Duodenal mucosa (tissue), 2 donors: ENCODE measurements at regions not wholly inside any gene's neighbourhood (a gene's known extent, or its start where the extent isn't known, plus 50 kb on each side); places are given as distances from the start of the nearest gene placed in this dataset.

Source experiments
- H3K27ac ChIP-seq: one replicate; pipeline ENCODE4 v1.7.0; 2013; ENCODE audit warnings: low read depth, low read length
- H3K27me3 ChIP-seq, 2 donors: one replicate each; pipeline ENCODE4 v1.7.0; 2013; ENCODE audit warnings: low read length in 2 of 2, control low read depth in 1 of 2; ENCODE audit not compliant: insufficient read depth in 2 of 2, control insufficient read depth in 1 of 2
- H3K36me3 ChIP-seq, 2 donors: one replicate each; pipeline ENCODE4 v1.7.0; 2013; ENCODE audit warnings: low read length in 2 of 2, control low read depth in 1 of 2; ENCODE audit not compliant: insufficient read depth in 2 of 2, control insufficient read depth in 1 of 2
- H3K4me1 ChIP-seq, 2 donors: one replicate each; pipeline ENCODE4 v1.7.0; 2013; ENCODE audit warnings: low read length in 2 of 2, control low read depth in 1 of 2; ENCODE audit not compliant: insufficient read depth in 2 of 2, control insufficient read depth in 1 of 2
- H3K4me3 ChIP-seq, 2 donors: one replicate each; pipeline ENCODE4 v1.7.0; 2013; ENCODE audit warnings: low read length in 2 of 2, low read depth in 1 of 2
- H3K9ac ChIP-seq, 2 donors: one replicate each; pipeline ENCODE4 v1.7.0; 2013; ENCODE audit warnings: low read length in 2 of 2, low read depth in 1 of 2
- H3K9me3 ChIP-seq, 2 donors: one replicate each; pipeline ENCODE4 v1.7.0; 2013; ENCODE audit warnings: low read length in 2 of 2, control low read depth in 1 of 2; ENCODE audit not compliant: control insufficient read depth in 1 of 2

DNA sequence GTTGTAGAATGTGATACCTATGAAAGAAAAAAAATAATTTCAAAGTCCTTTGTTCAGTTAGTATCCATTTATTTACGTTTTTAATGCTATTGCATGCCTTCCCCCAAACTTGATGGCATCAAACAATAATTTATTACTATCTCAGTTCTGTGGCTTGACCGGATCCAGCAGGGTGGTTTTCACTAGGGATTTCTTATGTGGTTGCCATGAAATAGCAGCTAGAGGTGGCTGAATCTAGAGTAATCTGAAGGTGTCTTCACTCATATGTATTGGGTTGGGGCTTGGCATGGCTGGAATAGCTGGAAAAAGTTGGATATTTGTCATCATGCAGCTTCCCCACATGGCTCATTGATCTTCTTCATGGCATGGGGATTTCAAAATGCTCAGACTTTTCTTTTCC is 619.3 kb upstream of the ZNF608 start:
- Histone ChIP-seq H3K36me3 (no peaks in the 10 kb centered on the region), H3K27me3 (no peaks in the 10 kb centered on the region), H3K9me3 (no peaks in the 10 kb centered on the region), H3K27ac (no peak overlapping the region), H3K4me1 (no peaks in the 10 kb centered on the region), H3K9ac (no peak overlapping the region), H3K4me3 (no peak overlapping the region)

DNA sequence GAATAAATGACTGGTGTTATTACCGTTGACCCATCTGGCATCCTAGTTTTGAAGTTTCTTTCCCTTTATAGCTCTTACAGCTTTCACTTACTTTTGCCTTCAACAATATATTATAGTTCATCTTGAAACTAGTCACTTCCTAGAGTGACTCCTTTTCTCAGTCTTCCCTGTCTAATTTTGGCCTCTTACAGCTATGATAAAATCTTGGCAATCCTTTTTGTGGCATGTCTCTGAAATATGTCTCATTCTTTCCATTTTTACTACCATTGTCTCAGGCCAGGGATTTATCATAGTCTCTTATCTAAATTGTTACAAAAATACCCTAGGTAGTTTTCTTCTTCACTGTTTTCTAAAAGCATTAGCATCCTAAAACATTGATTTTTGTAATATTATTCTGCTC is 621.3 kb upstream of the ZNF608 start:
- H3K4me3 ChIP-seq = no peak overlapping the region
- no peak overlapping the region for H3K9ac ChIP-seq
- H3K4me1 ChIP-seq = peaks cover 3 to 4% of the 10 kb centered on the region in 2 donors
- H3K9me3 ChIP-seq = no peaks in the 10 kb centered on the region
- H3K36me3 ChIP-seq = no peaks in the 10 kb centered on the region
- no peak overlapping the region for H3K27ac ChIP-seq
- H3K27me3 ChIP-seq = no peaks in the 10 kb centered on the region

DNA sequence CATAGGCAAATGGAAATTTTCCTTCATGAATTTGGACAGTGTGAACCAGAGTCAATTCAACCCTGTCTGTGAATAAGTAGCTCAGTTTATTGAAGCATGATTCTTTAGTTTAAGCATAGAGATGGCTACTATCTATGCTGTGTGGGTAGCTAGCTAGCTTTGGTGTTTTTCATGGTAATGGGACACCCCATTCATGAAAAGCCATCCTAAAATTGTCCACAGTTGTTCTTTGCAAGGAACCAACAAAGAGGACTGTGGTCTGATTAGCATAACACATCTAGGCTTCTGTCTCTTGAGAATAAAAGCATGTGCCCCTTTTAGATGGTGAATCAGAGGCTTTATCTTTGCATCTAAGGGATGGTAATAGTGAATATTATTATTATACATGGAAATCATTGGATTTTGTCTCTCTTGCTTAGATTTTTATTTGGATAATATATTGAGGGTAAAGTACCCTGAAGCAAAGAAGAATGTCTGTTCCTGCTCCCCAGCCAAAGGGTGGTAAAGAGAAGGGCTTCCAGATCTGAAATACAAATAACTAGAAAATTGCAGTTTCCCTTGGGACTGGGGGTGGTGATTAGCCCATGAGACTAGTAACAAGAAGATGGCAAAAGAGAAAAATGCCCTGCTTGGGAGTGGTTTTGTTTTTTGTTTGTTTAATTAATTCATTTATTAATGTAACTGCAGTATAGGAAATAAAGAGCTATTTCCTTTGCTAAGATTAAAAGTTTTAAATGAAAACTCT is 624.2 kb upstream of the ZNF608 start:
- Histone ChIP-seq H3K9ac (no peak overlapping the region), H3K36me3 (no peaks in the 10 kb centered on the region), H3K9me3 (no peaks in the 10 kb centered on the region), H3K27ac (no peak overlapping the region), H3K4me3 (no peak overlapping the region), H3K27me3 (no peaks in the 10 kb centered on the region), H3K4me1 (peaks cover 3 to 4% of the 10 kb centered on the region in 2 donors)

DNA sequence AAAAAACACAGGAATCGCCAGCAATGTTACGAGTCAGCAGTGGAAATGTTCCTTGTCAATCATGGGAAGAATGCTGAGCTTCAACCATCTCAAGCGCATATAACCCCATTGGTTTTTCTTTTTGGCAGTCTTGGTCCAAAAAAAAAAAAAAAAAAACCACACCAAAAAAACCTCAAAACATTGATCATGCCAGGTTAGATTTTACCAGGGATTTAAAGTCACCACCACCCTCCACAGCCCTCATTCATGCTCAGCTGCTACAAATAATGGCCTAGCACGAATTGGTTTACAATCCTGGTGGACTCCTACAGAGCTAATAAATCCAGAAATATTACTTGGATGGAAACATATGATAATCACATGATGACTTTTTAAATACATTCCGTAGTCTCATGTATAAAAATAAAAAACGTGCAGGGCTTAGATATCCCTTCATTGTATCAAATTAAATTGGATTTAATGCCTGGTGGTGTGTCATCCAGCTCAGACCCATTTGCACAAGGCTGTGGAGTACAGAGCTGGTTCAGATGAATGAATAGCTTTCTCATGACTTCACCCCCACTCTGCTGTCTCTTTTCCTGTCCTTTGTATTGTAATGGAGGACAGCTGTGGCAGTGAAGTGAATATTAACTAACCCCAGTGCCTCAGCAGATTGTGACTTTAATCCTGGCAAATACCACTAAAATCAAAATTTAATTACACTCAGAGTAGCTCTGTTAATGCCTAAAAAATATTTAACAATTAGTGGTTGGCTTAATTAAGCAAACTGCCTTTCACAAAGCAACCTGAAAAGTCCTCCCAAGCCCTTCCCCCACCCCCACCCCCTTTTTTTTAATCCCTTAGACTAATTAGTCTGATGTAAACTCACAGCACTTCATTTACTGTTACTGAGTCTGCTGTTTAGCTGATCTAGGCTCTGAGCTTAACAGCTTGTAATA is 626.5 kb upstream of the ZNF608 start:
- Histone ChIP-seq H3K36me3 (no peaks in the 10 kb centered on the region), H3K4me3 (no peak overlapping the region), H3K27ac (no peak overlapping the region), H3K4me1 (peaks cover 3 to 8% of the 10 kb centered on the region in 2 donors), H3K27me3 (no peaks in the 10 kb centered on the region), H3K9ac (no peak overlapping the region), H3K9me3 (no peaks in the 10 kb centered on the region)

DNA sequence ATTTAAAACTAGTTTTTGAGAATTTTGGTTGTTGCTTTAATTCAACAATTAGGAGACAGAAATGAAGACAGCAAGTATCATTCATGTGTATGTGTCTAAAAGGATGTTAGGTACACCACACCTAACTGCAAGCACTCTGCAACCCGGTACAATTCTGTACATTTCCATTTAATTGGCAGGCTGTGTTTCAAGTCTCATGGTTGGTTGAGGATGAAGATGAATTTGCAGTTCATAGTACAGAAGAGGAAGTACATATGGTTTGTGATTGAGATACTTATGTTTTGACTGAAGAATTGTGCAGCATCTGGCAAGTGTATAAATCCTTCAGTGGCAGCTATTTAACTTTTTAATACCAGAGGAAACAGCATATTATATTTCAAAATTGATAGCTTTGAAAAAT is 628.7 kb upstream of the ZNF608 start:
- peaks cover 3 to 8% of the 10 kb centered on the region in 2 donors for H3K4me1 ChIP-seq
- H3K27ac ChIP-seq = no peak overlapping the region
- H3K4me3 ChIP-seq = no peak overlapping the region
- H3K27me3 ChIP-seq = no peaks in the 10 kb centered on the region
- no peak overlapping the region for H3K9ac ChIP-seq
- H3K36me3 ChIP-seq = no peaks in the 10 kb centered on the region
- no peaks in the 10 kb centered on the region for H3K9me3 ChIP-seq

DNA sequence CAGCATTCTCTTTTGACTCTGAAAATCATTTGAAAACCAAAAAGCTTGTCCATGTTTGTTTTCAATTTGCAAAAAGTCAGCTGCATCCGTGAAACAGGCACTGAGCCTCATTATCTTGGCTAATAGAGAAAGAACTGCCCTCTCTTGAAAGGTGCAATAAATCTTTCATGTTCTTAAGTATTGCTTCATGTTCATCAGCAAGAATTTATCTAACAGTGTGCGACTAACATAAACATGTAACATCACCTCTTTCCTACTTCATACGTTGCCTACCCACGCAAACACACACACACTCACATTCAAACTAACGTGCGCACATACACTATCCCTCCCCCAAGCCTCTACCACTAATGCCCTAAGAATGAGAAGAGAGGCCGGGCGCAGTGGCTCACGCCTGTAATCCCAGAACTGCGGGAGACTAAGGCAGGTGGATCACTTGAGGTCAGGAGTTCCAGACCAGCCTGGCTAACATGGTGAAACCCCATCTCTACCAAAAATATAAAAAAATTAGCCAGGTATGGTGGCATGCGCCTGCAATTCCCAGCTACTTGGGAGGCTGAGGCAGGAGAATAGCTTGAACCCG is 629.7 kb upstream of the ZNF608 start:
- Histone ChIP-seq H3K27me3 (no peaks in the 10 kb centered on the region), H3K36me3 (no peaks in the 10 kb centered on the region), H3K4me3 (no peak overlapping the region), H3K9me3 (no peaks in the 10 kb centered on the region), H3K9ac (no peak overlapping the region), H3K4me1 (peaks cover 3 to 6% of the 10 kb centered on the region in 2 donors), H3K27ac (no peak overlapping the region)

DNA sequence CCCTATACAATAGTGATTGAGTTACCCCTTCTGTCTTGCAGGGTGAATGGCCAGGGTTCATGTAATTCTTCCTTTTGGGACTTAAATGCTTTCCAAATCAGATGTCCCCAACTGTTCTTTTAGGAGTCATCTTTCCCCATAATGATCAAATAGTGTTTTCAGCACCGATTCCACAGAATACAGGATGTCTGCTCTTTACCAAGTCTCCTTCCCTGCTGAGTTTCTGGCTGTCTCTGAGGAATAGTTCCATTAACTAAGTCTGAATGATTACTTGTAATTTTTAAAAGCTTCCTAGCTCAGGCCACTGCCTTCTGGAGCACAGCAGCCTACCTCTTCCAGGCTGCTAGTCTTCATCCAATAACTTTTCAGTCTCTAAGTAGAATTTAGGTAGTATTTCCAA is 630.7 kb upstream of the ZNF608 start:
- Histone ChIP-seq H3K9me3 (no peaks in the 10 kb centered on the region), H3K36me3 (no peaks in the 10 kb centered on the region), H3K27me3 (no peaks in the 10 kb centered on the region), H3K27ac (no peak overlapping the region), H3K9ac (no peak overlapping the region), H3K4me1 (peaks cover 0 to 4% of the 10 kb centered on the region in 2 donors), H3K4me3 (no peak overlapping the region)

DNA sequence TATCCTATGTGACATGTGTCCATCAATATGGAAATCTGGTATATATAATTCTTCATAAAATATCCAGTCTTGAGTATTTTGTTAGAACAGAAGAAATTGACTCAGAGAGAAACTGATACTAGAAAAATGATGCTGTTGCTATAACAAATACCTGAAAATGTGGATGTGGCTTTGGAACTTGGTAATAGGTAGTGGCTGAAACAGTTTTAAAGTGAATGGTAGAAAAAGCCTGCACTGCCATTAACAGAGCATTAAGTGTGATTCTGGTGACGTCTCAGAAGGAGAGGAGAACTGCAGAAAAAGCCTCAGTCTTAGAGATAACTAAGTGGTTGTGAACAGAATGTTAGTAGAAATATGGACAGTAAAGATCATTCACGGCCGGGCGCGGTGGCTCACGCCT is 634.9 kb upstream of the ZNF608 start:
- H3K4me3 ChIP-seq = no peak overlapping the region
- H3K27me3 ChIP-seq = no peaks in the 10 kb centered on the region
- H3K27ac ChIP-seq = no peak overlapping the region
- H3K9me3 ChIP-seq = no peaks in the 10 kb centered on the region
- no peaks in the 10 kb centered on the region for H3K4me1 ChIP-seq
- no peak overlapping the region for H3K9ac ChIP-seq
- H3K36me3 ChIP-seq = no peaks in the 10 kb centered on the region

DNA sequence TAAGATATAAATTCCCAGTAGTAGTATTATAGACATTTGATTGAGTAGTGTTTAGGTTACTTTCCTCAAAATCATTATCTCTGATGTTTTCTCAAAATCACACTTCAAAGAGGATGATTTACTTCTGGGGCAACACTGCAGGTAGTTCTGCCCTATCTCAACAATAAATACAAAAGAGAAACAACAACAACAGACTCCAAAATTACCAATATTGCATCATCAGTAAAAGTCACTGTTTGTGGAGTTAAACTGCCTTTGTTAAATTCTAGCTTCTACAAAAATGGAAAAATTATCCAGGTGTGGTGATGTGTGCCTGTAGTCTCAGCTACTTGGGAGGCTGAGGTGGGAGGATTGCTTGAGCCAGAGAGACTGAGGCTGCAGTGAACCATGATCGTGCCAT is 637.6 kb upstream of the ZNF608 start:
- Histone ChIP-seq H3K27me3 (no peaks in the 10 kb centered on the region), H3K27ac (no peak overlapping the region), H3K4me1 (peaks cover 0 to 5% of the 10 kb centered on the region in 2 donors), H3K9me3 (no peaks in the 10 kb centered on the region), H3K9ac (no peak overlapping the region), H3K4me3 (no peak overlapping the region), H3K36me3 (no peaks in the 10 kb centered on the region)

DNA sequence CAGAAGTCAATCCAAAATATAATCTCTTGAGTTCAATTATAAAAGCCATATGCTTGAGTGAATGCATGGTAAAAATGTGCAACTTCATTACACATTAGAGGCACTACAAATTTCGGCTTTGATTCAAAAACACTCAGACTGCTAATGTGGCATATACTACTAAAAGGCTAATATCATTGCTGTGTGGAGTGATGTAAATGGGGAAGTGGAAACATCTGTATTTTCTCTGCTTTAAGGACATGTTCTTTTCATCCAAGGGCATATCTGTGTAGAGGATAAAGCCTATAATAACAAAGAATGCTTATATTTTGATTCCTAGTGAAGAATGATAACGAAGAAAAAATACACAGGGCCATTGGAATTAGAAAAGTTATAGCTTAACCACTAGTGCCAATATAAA is 643.9 kb upstream of the ZNF608 start:
- no peak overlapping the region for H3K4me3 ChIP-seq
- H3K27me3 ChIP-seq = no peaks in the 10 kb centered on the region
- H3K27ac ChIP-seq = no peak overlapping the region
- H3K4me1 ChIP-seq = peaks cover 0 to 5% of the 10 kb centered on the region in 2 donors
- H3K9ac ChIP-seq = no peak overlapping the region
- H3K36me3 ChIP-seq = no peaks in the 10 kb centered on the region
- H3K9me3 ChIP-seq = no peaks in the 10 kb centered on the region
